ENCODE measurements at regions not wholly inside any gene's neighbourhood (a gene's known extent, or its start where the extent isn't known, plus 50 kb on each side); places are given as distances from the start of the nearest gene placed in this dataset.

DNA sequence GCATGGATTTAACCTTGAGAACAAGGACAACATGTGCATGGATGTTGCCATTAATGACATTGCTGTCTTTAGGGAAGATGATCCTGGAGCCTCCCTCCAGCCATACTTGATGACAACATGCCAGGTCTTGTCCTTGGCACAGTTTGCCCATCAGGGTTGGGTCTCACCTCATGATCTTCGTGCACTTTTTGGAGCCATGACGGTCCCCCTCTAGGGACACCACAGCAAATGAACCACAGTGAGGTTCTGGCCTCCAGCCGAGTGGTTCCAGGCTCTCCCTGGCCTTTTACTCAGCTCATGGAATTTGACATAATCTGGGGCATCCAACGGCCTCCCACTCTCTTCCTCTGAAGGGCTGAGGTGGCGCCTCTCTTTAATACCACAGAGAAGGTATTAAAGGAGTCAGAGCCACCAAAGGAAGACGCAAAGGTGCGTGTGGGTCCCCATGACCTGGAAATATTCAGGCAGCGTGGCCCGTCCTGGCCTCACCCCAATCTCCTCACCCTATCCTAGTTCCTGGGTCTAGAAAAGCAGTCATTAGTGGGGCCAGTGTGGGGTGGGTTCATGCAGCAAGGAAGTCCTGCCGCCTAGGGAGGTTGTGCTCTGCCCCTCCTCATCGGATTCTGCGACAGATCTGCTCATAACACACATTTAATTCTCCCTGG, 184.8 kb downstream of the CXCL12 start:
- no peak for TF ChIP-seq EZH2 (IDR thresholded peaks at IDR 0.05; ENCODE audit: borderline replicate concordance, low read length)
- TF ChIP-seq CTCF (conservative IDR thresholded peaks at IDR 0.05 in 1 of 2, IDR thresholded peaks at IDR 0.05 in 1 of 2; ENCODE audit: extremely low read depth in 1 of 2, insufficient read depth in 1 of 2, low read depth in 1 of 2, low read length in 2 of 2), result no peak
